GM12873 (cell line): ENCODE measurements at regions not wholly inside any gene's neighbourhood (a gene's known extent, or its start where the extent isn't known, plus 50 kb on each side); places are given as distances from the start of the nearest gene placed in this dataset.

Experiments
- CTCF ChIP-seq: IDR thresholded peaks from 2 replicates; pipeline ENCODE4 v1.5.1; 2012; ENCODE audit warnings: low read depth, mild to moderate bottlenecking, moderate library complexity, low read length, control low read depth; ENCODE audit not compliant: insufficient read depth; ENCODE audit errors: missing control alignments

- no peak for TF ChIP-seq CTCF
Observed at GRCh38 chr11:112748252-112748651, 213.0 kb upstream of the NCAM1 start.

- no peak for TF ChIP-seq CTCF
Observed at GRCh38 chr11:112748713-112749543, 212.3 kb upstream of the NCAM1 start.

GRCh38 chr11:112751329-112751728 lies 209.9 kb upstream of the NCAM1 start:
- no peak for TF ChIP-seq CTCF

GRCh38 chr11:112751772-112752171 lies 209.4 kb upstream of the NCAM1 start:
- TF ChIP-seq CTCF, result no peak

GRCh38 chr11:112752563-112752962 lies 208.7 kb upstream of the NCAM1 start:
- TF ChIP-seq CTCF, result no peak

- no peak for TF ChIP-seq CTCF
Observed at GRCh38 chr11:112753706-112754105, 207.5 kb upstream of the NCAM1 start.

GRCh38 chr11:112759418-112759817 lies 201.8 kb upstream of the NCAM1 start:
- no peak for TF ChIP-seq CTCF
